Sigmoid colon (tissue), 4 donors: ENCODE measurements at regions not wholly inside any gene's neighbourhood (a gene's known extent, or its start where the extent isn't known, plus 50 kb on each side); places are given as distances from the start of the nearest gene placed in this dataset.

Source experiments
- POLR2A ChIP-seq, 2 donors: fragments of 450-650 bp; IDR thresholded peaks; one replicate each; pipeline ENCODE4 v1.6.1; 2016; ENCODE audit warnings: antibody characterized with exemption in 2 of 2, mild to moderate bottlenecking in 2 of 2, moderate library complexity in 2 of 2
- POLR2AphosphoS5 ChIP-seq, 4 donors: sonication (generic); formaldehyde crosslinking; IDR thresholded peaks; one replicate each; pipeline ENCODE4 v1.6.1; 2017; ENCODE audit warnings: antibody characterized with exemption in 4 of 4
- TF ChIP-seq, protein P1 (sequence below), 4 experiments: fragments of 450-650 bp in 3 of 4; fragments of 200-600 bp in 1 of 4; IDR thresholded peaks; one replicate each; pipeline ENCODE4 v1.5.1; 2016 to 2019; ENCODE audit warnings: antibody characterized with exemption in 4 of 4, mild to moderate bottlenecking in 3 of 4, moderate library complexity in 2 of 4

- TF ChIP-seq POLR2A (IDR thresholded peaks at IDR 0.05), result no peak
- TF ChIP-seq, protein P1, sequence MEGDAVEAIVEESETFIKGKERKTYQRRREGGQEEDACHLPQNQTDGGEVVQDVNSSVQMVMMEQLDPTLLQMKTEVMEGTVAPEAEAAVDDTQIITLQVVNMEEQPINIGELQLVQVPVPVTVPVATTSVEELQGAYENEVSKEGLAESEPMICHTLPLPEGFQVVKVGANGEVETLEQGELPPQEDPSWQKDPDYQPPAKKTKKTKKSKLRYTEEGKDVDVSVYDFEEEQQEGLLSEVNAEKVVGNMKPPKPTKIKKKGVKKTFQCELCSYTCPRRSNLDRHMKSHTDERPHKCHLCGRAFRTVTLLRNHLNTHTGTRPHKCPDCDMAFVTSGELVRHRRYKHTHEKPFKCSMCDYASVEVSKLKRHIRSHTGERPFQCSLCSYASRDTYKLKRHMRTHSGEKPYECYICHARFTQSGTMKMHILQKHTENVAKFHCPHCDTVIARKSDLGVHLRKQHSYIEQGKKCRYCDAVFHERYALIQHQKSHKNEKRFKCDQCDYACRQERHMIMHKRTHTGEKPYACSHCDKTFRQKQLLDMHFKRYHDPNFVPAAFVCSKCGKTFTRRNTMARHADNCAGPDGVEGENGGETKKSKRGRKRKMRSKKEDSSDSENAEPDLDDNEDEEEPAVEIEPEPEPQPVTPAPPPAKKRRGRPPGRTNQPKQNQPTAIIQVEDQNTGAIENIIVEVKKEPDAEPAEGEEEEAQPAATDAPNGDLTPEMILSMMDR (IDR thresholded peaks at IDR 0.05), result no peak
- TF ChIP-seq POLR2AphosphoS5 (IDR thresholded peaks at IDR 0.05), result no peak
Observed at GRCh38 chr7:118948508-118948907, 724.0 kb downstream of the ANKRD7 start.
